ENCODE measurements at regions not wholly inside any gene's neighbourhood (a gene's known extent, or its start where the extent isn't known, plus 50 kb on each side); places are given as distances from the start of the nearest gene placed in this dataset.

GRCh38 chr20:48414786-48415185 is 413.0 kb downstream of the PREX1 start:
- FAIRE-seq (no peak), DNase-seq (ENCODE audit: low spot score) (no peak), ATAC-seq (no peak)
- WGBS (ENCODE audit: low lambda C conversion rate) = 73% methylated on average over 1 of the region's 1 CpG
- Histone ChIP-seq H3K4me3 (replicated peaks in 1 of 3; ENCODE audit: insufficient read depth in 1 of 3, low read depth in 2 of 3, low read length in 3 of 3) (no peak overlapping the region), H3K79me2 (ENCODE audit: insufficient read depth, low read length) (no peaks in the 10 kb centered on the region), H2AFZ (ENCODE audit: low read length) (no peak overlapping the region), H3K36me3 (replicated peaks in 1 of 2; ENCODE audit: control insufficient read depth in 1 of 2, insufficient read depth in 2 of 2, low read length in 2 of 2) (no peaks in the 10 kb centered on the region), H3K9me3 (ENCODE audit: low read length) (no peaks in the 10 kb centered on the region), H3K27ac (ENCODE audit: extremely low read length, insufficient read depth, low read length) (no peak overlapping the region), H3K4me1 (ENCODE audit: insufficient read depth, low read length) (peaks cover 11% of the 10 kb centered on the region; the same call in 1 of the 2 replicates), H3K27me3 (ENCODE audit: control insufficient read depth in 1 of 2, insufficient read depth in 2 of 2, low read length in 2 of 2) (peaks cover 0 to 14% of the 10 kb centered on the region in 2 experiments; a peak in 3 of 5 replicates), H3K9ac (ENCODE audit: insufficient read depth, low read depth, low read length) (no peak overlapping the region), H4K20me1 (ENCODE audit: insufficient read depth, low read length) (no peaks in the 10 kb centered on the region), H3K4me2 (ENCODE audit: low read depth, low read length) (no peak overlapping the region)
- no TSS peak for BruUV-seq (replicated peaks)
- ChIA-PET CTCF (ENCODE audit: low intra/inter-chr PET ratio, low total read pairs) (no interaction called here), POLR2A (no interaction called here)
- intact Hi-C loops (cut with micrococcal nuclease; ENCODE audit: unreplicated experiment) = no loop called here
- in situ Hi-C loops (cut with HindIII; ENCODE audit: extremely low pct_ligation_motif_present, low pct_unique_long_range_greater_than_20kb) = loop anchor here (25.0 kb wide), 1 partner anchor 198 kb away; no protein-coding TSS in a partner anchor
- no peak for TF ChIP-seq MIER2 (CRISPR knock-in tag; IDR thresholded peaks at IDR 0.05)
- no peak for TF ChIP-seq ZNF670 (CRISPR knock-in tag; IDR thresholded peaks at IDR 0.05; ENCODE audit: borderline replicate concordance)
- no peak for TF ChIP-seq ZSCAN20 (CRISPR knock-in tag; IDR thresholded peaks at IDR 0.05; ENCODE audit: borderline replicate concordance)
- TF ChIP-seq KLF6 (CRISPR knock-in tag; IDR thresholded peaks at IDR 0.05) = no peak
- no peak for TF ChIP-seq ZNF691 (CRISPR knock-in tag; IDR thresholded peaks at IDR 0.05; ENCODE audit: borderline replicate concordance, low read depth)
- TF ChIP-seq PAF1 (CRISPR knock-in tag; IDR thresholded peaks at IDR 0.05) = no peak
- no peak for TF ChIP-seq SYNCRIP (IDR thresholded peaks at IDR 0.05; ENCODE audit: insufficient read depth, low read depth, low read length)
- TF ChIP-seq FOSL2 (CRISPR knock-in tag; IDR thresholded peaks at IDR 0.05) = peak; percentile 32; the same call in 1 of the 2 replicates
